Suppressor macrophage (primary cell): ENCODE measurements at regions not wholly inside any gene's neighbourhood (a gene's known extent, or its start where the extent isn't known, plus 50 kb on each side); places are given as distances from the start of the nearest gene placed in this dataset.

Experiments
- DNase-seq, 4 experiments: peaks; one replicate each; pipeline ENCODE4 v3.0.0-alpha.2; 2020 to 2022

DNA sequence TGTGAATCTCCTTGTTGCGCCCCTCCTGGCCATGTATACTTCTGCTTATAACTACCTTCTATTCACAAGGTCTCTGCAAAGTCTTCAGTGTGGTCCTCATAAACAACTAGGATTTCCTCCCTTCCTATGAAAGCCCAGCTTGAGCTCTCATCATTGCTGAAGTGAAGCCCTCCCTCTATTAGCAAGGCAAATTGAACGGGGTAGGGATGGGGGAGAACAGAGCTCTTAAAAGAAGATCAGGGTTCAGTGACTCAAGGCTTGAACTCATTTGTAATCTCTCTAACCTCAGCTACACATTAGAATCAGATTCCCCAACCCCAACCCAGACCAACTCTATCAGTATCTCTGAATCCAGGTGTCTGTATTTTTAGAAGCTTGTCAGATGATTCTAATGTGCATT lies 88.3 kb upstream of the ST8SIA2 start:
- DNase-seq = no peak

DNA sequence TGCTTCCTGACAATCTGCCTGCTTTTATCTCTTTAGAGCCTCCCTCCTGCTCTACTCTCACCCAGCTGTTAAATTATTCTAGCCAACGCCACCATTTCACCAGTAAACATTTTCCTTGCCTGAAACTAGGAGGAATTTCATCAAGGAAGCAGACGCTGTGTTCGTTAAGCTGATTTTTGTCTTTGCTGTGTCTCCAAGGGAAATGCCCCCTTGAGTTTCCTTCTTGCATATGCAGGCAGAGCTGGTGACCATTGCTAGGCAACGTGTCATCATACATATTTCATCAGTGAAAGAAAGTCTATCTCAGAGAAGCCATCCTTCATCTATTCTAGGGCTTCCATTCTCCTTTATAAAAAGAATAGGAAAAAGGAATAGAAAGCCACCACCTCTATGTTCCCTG lies 87.0 kb upstream of the ST8SIA2 start:
- DNase-seq = peak in 3 of 4 experiments; percentile 6 to 14 (median 13)

GRCh38 chr15:92315144-92315543 lies 78.5 kb upstream of the ST8SIA2 start:
- DNase-seq = no peak

- DNase-seq = no peak
These were observed 78.0 kb upstream of the ST8SIA2 start for GRCh38 chr15:92315595-92316211.

DNA sequence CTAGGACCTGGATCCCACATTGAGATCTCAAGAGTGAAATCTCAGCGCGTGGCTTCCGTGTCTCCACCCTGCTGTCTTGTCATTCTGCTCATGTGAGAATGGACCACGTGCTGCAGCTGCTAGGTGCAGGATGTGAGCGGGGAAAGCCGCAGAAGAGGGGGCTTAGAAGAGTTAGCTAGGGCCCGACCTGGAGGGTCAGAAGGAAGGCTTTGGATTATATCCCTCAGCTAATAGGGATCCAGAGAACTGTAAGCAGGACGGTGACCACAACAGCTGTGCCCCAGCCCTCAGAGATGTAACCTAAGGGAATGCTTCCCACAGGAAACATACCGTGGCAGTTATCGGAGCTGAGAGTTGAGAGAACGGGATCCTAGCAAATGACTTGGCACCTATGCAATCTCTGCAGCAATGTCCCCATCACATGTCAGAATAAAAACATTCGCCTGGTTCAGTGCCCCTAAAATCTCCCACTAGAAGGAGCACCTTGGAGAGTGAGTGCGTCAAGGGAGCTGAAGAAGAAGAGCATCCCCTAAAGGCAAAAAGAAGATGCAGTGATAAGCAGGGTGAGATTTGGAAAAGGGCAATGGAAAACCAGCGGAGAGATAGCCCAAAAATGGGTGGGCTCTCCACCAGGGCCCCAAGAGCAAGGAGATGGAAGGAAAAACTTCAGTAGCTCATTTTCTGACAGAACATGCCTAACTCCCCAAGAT lies 76.9 kb upstream of the ST8SIA2 start:
- DNase-seq = no peak

GRCh38 chr15:92320012-92320699 lies 73.5 kb upstream of the ST8SIA2 start:
- no peak for DNase-seq

- DNase-seq = no peak
These were observed 70.9 kb upstream of the ST8SIA2 start for GRCh38 chr15:92322566-92323355.

DNA sequence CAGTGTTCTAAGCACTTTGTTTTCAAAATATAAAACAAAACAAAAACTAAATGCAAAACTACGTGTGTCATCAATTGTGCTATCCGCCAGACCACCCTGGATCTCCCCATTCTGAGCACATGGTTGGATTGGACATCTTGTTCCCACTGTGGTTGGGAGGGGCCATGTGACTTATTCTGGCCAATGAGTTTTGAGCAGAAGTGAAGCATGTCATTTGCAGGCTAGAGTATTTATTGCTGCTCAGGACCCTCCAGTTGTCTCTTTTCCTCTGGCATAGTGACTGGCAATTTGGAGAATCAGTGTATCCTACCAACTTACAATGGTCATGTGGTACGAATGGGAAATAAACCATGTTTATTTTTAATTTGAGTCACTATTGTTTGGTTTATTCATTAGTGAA lies 70.2 kb upstream of the ST8SIA2 start:
- no peak for DNase-seq

DNA sequence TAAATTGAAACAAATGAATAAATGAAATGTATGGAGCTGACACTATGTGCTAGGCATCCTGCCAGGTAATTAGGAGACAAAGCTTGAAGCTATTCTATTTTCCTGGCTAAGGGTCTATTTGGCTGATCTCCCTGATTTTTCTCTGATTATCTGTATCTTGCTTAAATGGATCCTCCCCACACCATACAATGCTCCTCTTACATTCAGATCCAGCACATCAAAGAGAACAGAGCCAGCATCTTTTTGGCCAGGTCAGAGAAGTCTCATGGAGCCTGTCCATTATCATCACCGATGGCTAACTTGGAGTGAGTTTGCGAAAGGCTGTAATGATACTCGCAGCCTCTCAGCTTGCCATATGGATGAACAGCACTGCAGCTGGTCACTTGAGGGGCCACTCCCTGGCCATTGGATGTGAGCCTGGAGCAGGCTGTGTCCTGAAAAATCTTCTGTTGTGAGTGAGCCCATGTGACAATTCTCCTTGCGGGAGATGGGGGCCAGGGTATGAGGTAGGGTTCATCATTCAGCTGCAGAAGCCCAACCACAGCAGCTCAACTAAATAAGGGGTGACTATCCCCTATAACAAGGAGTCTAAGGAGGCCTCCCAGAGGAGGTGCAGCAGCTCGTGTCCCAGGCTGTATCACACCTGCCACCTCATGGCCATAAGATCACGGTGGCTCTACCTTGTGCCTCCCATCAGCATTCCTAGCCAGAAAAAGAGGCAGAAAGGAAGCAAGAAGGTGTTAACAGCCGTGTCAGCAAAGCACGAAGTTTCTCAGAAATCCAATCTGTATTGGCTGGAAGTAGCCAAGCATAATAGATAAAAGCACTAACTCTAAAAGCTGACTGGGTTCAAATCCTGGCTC lies 69.3 kb upstream of the ST8SIA2 start:
- no peak for DNase-seq

DNA sequence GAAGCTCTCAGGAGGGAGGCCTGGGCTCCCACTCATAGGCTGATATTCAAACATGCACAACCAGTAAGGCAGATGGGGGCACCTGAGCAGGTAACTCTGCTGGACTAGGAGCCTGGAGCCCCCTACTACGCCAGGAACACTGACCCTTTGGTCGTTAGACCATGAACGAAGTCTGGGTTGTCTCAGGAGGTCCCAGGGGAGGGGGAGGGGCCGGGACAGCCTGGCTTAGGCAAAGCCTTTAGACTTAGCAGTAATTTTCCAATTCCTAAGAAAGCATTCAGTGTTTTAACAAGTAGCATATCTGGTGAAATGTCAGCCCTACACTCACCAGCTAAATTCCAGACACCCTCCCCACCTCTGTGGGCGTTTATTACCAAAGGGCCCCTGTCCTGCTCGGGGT lies 67.4 kb upstream of the ST8SIA2 start:
- DNase-seq = no peak

- DNase-seq = no peak
These were observed 66.6 kb upstream of the ST8SIA2 start for GRCh38 chr15:92327033-92327432.

DNA sequence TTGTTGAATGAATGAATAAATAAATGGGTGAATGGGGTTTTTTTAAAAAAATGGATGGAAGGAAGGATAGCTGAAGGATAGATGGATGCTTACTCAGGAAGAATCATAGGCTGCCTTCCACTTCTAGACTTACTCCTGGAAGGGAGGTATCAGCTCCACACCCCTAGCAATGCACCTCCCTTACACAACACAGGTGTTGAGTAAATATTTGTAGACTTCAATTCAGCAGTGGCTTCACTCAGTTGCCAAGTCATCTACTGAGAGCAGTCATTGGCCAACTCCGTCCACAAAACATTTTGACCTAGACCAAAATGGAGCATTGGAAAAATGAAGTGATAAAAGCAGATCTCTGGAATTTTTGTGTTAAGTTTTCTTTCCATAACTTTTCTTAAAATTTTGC lies 65.5 kb upstream of the ST8SIA2 start:
- no peak for DNase-seq

DNA sequence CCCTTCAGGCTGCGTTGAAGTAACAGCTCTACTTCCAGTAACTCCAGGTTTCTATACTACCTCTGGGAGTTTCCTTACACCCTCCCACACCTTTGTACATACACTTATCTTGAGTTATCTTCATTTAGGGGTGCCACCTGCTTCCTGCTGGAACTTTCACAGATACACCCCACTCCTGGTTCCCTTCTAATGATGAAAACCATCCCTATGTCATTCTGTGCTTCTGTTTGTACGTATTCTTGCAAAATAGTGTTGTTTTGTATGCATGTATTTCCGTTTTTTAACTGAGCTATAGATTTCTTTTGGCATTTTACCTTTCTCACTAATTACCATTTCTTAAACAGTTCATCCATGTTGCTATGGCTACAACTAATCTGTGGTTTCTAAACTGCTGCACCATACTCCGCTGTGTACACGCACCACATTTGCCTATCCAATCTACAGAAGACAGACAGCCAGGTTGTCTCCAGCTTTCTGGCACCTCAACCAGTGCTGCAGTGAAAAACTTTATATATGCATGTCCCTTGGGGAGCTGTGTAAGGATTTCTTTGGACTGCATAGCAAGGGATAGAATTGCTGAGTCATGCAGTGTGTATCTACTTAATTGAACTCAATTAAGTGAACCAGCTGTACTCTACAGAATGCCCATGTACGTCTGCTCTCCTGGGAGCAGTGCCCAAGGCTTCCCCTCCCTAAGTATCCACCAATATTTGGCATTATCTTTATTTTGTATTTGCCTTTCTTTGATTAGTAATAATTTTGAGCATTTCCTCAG lies 61.4 kb upstream of the ST8SIA2 start:
- no peak for DNase-seq

GRCh38 chr15:92333709-92334108 lies 60.0 kb upstream of the ST8SIA2 start:
- DNase-seq = no peak

DNA sequence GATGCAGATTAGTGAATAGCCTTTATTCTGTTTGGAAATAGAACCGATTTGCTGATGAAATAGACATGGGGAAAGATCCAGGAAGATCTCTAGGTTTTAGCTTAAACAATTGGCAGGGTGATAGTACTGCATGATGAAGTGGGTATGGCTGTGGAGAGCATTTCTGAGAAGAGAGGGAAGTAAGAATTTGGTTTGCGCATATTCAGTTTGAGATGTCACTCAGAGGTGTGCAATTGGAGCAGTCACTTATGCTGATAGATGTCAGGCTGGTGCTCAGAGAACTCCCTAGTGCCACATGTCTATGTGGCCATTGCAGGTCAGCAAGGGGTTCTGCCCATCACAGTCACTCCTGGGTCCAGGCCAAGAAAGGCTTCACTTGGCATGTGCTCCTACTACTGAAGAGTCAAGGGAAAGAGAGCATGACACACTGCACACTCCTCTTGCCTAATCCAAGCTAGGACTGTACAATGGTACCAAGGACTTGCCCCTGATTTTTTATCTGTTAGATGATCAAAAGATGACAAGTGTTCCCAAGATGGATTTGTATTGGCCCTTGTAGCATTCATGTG lies 57.2 kb upstream of the ST8SIA2 start:
- no peak for DNase-seq

GRCh38 chr15:92339361-92339760 lies 54.3 kb upstream of the ST8SIA2 start:
- DNase-seq = no peak
